MM.1S (cell line): ENCODE measurements at regions not wholly inside any gene's neighbourhood (a gene's known extent, or its start where the extent isn't known, plus 50 kb on each side); places are given as distances from the start of the nearest gene placed in this dataset.

ENCODE experiments used
- DNase-seq: peaks from one replicate; pipeline ENCODE4 v3.0.0-alpha.2; 2015
- H2AFZ ChIP-seq: fragments of 300-600 bp; sonication (generic); 2 replicates; pipeline ENCODE4 v1.6.0; 2016; ENCODE audit warnings: antibody characterized with exemption, low read length
- H3F3A ChIP-seq: fragments of 300-600 bp; sonication (generic); 2 replicates; pipeline ENCODE4 v1.6.1; 2016; ENCODE audit warnings: mild to moderate bottlenecking, antibody characterized with exemption, low read length, moderate library complexity, mixed read lengths; ENCODE audit not compliant: insufficient read depth
- H3K27ac ChIP-seq: fragments of 300-600 bp; sonication (generic); 2 replicates; pipeline ENCODE4 v1.5.1; 2016; ENCODE audit warnings: mild to moderate bottlenecking, low read length
- H3K27me3 ChIP-seq: fragments of 300-600 bp; sonication (generic); replicated peaks from 2 replicates; pipeline ENCODE4 v1.6.0; 2016; ENCODE audit warnings: low read length; ENCODE audit not compliant: insufficient read depth
- H3K36me3 ChIP-seq: fragments of 300-600 bp; sonication (generic); replicated peaks from 2 replicates; pipeline ENCODE4 v1.6.1; 2016; ENCODE audit warnings: mild to moderate bottlenecking, low read length, mixed read lengths; ENCODE audit not compliant: insufficient read depth
- H3K4me1 ChIP-seq: fragments of 300-600 bp; sonication (generic); 2 replicates; pipeline ENCODE4 v1.6.1; 2016; ENCODE audit warnings: low read length, mixed read lengths
- H3K4me2 ChIP-seq: fragments of 300-600 bp; sonication (generic); 2 replicates; pipeline ENCODE4 v1.6.0; 2016; ENCODE audit warnings: low read depth, low read length
- H3K4me3 ChIP-seq: fragments of 300-600 bp; sonication (generic); 2 replicates; pipeline ENCODE4 v1.5.1; 2016; ENCODE audit warnings: low read length, mixed read lengths
- H3K79me2 ChIP-seq: fragments of 300-600 bp; sonication (generic); 2 replicates; pipeline ENCODE4 v1.6.1; 2016; ENCODE audit warnings: mixed run types, low read length, mixed read lengths
- H3K9ac ChIP-seq: fragments of 300-600 bp; sonication (generic); 2 replicates; pipeline ENCODE4 v1.6.1; 2016; ENCODE audit warnings: low read length, mixed read lengths
- H3K9me2 ChIP-seq: fragments of 300-600 bp; sonication (generic); replicated peaks from 2 replicates; pipeline ENCODE4 v1.6.1; 2016; ENCODE audit warnings: mild to moderate bottlenecking, low read length, mixed read lengths; ENCODE audit not compliant: insufficient read depth
- H3K9me3 ChIP-seq: fragments of 300-600 bp; sonication (generic); replicated peaks from 2 replicates; pipeline ENCODE4 v1.6.1; 2016; ENCODE audit warnings: mild to moderate bottlenecking, low read length, mixed read lengths; ENCODE audit not compliant: insufficient read depth
- H4K20me1 ChIP-seq: fragments of 300-600 bp; sonication (generic); 2 replicates; pipeline ENCODE4 v1.6.1; 2016; ENCODE audit warnings: mild to moderate bottlenecking, low read length, moderate library complexity, mixed read lengths; ENCODE audit not compliant: insufficient read depth
- EZH2 ChIP-seq: fragments of 300-600 bp; sonication (generic); optimal IDR thresholded peaks from 2 replicates; pipeline ENCODE3; 2017; ENCODE audit warnings: low read depth, mild to moderate bottlenecking, antibody characterized with exemption, low read length, mixed read lengths
- EZH2phosphoT487 ChIP-seq: fragments of 300-600 bp; sonication (generic); IDR thresholded peaks from 2 replicates; pipeline ENCODE4 v1.6.1; 2018; ENCODE audit warnings: antibody characterized with exemption, low read length
- TF ChIP-seq, protein P1 (sequence below): fragments of 300-600 bp; sonication (generic); IDR thresholded peaks from 2 replicates; pipeline ENCODE4 v1.5.1; 2016; ENCODE audit warnings: antibody characterized with exemption, low read length, mixed read lengths

DNA sequence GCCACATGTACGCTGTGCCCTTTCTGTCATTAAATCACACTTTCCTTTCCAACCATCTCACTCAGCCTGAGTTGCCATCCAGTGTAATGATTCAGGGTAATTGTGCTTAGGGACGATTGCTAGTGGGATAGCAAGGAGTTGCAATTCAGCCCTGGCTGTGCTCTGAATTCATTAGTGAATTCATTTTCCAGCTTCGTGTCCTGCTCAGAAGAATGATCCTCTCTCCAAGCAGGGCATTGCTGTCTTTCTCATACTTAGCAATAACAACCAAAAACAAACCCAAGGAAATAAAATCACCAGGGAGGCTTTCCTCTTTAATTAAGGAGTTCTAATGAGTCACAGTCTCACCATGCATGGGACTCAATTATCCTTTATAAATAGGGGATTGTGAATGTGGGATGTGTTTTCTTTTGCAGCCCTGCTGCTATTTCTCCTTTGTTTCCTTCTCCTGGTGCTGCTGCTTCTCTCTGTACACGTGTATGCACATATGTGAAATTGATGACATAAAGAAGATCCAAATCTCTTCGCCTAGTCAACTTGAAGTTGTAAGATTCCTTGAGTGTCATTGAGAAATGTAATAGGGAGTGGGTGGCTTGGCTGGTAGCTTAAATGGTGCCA lies 167.0 kb downstream of the TSEN15 start:
- TF ChIP-seq EZH2phosphoT487 (no peak), EZH2 (no peak)
- TF ChIP-seq, protein P1, sequence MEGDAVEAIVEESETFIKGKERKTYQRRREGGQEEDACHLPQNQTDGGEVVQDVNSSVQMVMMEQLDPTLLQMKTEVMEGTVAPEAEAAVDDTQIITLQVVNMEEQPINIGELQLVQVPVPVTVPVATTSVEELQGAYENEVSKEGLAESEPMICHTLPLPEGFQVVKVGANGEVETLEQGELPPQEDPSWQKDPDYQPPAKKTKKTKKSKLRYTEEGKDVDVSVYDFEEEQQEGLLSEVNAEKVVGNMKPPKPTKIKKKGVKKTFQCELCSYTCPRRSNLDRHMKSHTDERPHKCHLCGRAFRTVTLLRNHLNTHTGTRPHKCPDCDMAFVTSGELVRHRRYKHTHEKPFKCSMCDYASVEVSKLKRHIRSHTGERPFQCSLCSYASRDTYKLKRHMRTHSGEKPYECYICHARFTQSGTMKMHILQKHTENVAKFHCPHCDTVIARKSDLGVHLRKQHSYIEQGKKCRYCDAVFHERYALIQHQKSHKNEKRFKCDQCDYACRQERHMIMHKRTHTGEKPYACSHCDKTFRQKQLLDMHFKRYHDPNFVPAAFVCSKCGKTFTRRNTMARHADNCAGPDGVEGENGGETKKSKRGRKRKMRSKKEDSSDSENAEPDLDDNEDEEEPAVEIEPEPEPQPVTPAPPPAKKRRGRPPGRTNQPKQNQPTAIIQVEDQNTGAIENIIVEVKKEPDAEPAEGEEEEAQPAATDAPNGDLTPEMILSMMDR, result no peak
- H3K4me1 ChIP-seq, result no peaks in the 10 kb centered on the region
- no peaks in the 10 kb centered on the region for H3K27me3 ChIP-seq
- H3K9me2 ChIP-seq, result no peaks in the 10 kb centered on the region
- H2AFZ ChIP-seq, result no peak overlapping the region
- no peaks in the 10 kb centered on the region for H3F3A ChIP-seq
- no peak for DNase-seq
- H3K4me2 ChIP-seq, result no peak overlapping the region
- H3K27ac ChIP-seq, result no peak overlapping the region
- H3K4me3 ChIP-seq, result no peak overlapping the region
- H3K79me2 ChIP-seq, result no peaks in the 10 kb centered on the region
- no peaks in the 10 kb centered on the region for H3K36me3 ChIP-seq
- no peaks in the 10 kb centered on the region for H3K9me3 ChIP-seq
- no peak overlapping the region for H3K9ac ChIP-seq
- no peaks in the 10 kb centered on the region for H4K20me1 ChIP-seq

DNA sequence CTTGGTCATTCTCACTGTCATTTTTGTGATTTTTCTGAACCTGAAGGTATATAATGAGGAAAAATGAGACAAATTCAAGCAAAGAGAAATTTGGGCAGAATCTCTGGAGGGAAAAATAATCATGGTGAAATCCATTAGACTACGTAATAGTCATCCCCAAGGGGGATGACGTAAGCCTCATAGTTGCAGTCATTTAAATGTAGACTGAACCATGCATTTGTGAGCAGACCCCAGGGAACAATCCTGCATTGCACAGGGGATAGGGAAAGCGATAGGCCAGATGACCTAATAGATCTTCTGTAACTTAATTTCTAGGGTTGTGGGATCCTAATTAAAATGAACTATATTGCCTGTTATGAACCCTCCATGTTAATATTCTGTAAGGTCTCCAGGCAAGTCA lies 167.4 kb upstream of the C1orf21 start:
- H3K27ac ChIP-seq, result no peak overlapping the region
- H3K27me3 ChIP-seq, result no peaks in the 10 kb centered on the region

DNA sequence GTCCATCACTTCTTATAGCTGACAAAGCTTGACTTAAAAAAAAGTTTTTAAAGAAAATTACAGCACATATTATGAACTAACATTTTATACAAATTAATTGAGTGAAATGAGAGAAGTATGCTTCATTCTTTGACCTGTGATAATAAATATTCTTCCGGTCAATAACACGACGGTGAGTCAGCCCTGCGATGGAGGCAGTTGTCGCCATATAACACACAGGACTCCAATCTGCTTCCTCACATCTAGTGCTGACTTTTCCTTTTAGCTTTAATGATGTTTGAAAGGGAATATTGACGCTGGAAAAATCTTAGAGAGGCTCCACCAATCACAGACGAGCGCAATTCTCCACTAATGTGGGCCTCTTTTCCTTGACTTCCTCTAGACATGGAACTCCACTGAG lies 166.9 kb upstream of the C1orf21 start:
- no peaks in the 10 kb centered on the region for H4K20me1 ChIP-seq
- no peak for DNase-seq
- no peak overlapping the region for H3K9ac ChIP-seq
- no peaks in the 10 kb centered on the region for H3K4me1 ChIP-seq
- H3K9me2 ChIP-seq, result no peaks in the 10 kb centered on the region
- H2AFZ ChIP-seq, result no peak overlapping the region
- H3K4me3 ChIP-seq, result no peak overlapping the region
- no peak overlapping the region for H3K4me2 ChIP-seq
- no peak overlapping the region for H3K27ac ChIP-seq
- TF ChIP-seq EZH2phosphoT487 (no peak), EZH2 (no peak)
- TF ChIP-seq, protein P1, result no peak
- H3F3A ChIP-seq, result no peaks in the 10 kb centered on the region
- no peaks in the 10 kb centered on the region for H3K79me2 ChIP-seq
- no peaks in the 10 kb centered on the region for H3K27me3 ChIP-seq
- H3K9me3 ChIP-seq, result no peaks in the 10 kb centered on the region
- H3K36me3 ChIP-seq, result no peaks in the 10 kb centered on the region

More for the DNA sequence above, 167.4 kb upstream of the C1orf21 start:
- Histone ChIP-seq H4K20me1 (no peaks in the 10 kb centered on the region), H3K9ac (no peak overlapping the region), H3K4me3 (no peak overlapping the region), H3K79me2 (no peaks in the 10 kb centered on the region), H3K4me1 (no peaks in the 10 kb centered on the region), H3K4me2 (no peak overlapping the region), H3F3A (no peaks in the 10 kb centered on the region), H3K9me2 (no peaks in the 10 kb centered on the region), H3K36me3 (no peaks in the 10 kb centered on the region), H3K9me3 (no peaks in the 10 kb centered on the region), H2AFZ (no peak overlapping the region)
- TF ChIP-seq EZH2 (no peak), EZH2phosphoT487 (no peak)
- TF ChIP-seq, protein P1, result no peak
- no peak for DNase-seq
